ENCODE measurements at regions not wholly inside any gene's neighbourhood (a gene's known extent, or its start where the extent isn't known, plus 50 kb on each side); places are given as distances from the start of the nearest gene placed in this dataset.
"Not testable (repeated sequence)": the region's sequence is repeated elsewhere in the genome, so short reads cannot be mapped to it uniquely, and the experiment has no call there.

DNA sequence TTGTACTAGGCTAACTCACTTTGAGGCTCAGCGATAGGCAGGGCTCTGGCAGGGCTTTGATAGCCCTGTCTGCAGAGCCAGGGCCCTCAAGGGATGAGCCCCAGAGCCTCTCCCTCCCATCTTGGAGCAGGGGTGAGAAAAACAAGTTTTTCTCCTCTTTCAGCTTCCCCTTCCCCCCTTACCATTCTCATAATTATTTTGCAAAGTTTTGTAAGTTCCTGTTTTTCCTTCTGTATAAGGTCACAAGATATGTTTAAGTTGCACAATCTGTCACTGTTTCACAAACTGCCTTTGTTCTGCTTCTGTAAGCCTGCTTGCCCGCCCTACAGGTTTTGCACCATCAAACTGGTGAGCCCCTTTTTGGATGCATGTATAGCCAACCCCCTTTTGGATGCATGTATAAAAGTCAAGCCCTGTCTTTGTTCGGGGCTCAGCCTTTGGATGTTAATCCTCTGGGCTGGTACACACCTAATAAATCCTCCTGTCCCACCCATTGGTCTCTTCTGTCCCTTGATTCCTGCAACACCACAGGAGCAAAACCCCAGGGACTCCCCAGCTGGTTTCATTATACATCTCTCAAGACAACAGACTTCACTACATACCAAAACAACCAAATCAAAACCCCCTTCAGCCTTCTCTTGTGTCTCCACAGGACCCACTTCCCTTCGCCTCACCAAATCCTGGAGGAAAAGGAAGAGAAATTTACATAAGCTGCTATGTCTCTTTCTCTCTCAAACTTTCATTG is 52.5 kb upstream of the RESF1 start:
- no peak for DNase-seq

DNA sequence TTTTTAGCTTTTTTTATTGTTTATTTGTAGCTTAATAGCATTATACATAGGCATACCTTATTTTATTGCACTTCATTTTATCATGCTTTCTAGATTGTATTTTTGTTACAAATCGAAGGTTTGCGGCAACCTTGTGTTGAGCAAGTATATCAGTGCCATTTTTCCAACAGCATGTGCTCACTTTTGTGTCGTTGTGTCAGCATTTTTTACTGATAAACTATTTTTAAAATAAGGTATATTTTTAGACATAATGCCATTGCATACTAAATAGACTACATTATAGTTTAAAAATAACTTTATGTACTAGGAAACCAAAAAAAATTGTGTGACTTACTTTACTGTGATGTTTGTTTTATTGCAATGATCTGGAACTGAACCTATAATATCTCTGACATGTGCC is 56.2 kb upstream of the RESF1 start:
- no peak for DNase-seq

DNA sequence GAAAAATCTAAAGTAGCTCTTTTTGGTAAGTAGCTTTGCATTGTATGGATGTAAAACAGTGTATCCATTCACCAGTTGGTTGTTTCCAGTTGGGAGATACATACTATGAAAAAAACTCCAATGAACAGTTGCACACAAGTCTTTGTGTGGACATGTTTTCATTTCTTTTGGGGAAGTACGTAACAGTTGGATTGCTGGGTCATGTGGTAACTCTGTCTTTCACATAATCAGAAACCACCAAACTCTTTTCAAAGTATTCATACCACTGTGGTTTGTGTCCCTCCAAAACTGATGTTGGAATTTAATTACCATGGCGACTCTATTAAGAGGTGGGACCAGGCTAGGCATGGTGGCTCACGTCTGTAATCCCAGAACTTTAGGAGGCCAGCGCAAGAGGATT is 58.9 kb upstream of the RESF1 start:
- peak in 1 of 5 experiments; percentile 20 for DNase-seq

DNA sequence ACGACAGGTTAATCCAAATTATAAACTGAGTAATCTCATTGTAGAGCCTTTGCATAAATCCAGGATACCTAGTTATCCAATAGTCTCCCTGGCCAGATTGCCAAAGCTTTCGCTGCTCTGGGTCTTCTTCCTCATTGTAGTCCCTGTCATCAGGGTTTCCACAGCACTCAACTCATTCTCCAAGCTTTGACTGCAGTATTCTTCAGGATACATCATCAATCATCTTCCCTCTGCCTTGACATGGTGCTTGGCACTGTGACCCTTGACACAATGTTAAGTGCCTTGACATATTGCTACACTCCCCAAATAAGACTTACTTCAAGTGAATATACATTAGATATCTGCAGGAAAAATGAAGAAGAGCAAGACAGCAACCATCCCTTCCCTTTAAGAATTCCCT is 60.1 kb upstream of the RESF1 start:
- DNase-seq: no peak

DNA sequence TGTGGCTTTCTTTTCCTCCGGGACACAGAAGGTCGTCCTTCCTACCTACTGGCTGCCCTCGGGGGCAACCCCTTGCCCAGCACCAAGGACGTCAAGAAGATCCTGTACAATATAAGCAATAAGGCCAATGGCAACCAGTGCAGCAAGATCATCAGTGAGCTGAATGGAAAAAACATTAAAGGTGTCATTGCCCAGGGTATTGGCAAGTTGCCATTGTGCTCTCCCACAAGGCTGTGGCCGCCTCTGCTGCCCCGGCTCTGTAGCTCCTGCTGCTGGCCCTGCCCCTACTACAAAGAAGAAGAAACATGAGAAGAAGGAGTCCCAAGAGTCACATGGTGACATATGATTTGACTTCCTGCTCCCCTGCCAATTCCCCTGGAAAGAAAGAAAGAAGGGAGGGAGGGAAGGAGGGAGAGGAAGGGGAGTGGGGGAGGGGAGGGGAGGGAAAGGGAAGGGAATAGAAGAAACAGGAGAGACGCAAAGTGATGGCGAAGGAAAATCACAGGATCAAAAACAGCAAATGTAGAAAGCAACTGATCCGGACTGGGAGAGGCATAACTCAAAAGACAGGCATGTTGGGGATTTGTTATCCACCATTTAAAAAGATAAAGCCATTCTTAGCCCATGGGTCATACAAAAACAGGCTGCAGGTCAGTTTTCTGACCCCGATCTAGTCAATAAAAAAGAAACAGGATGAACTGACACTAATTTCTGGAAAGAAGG is 61.3 kb upstream of the RESF1 start:
- peak in 2 of 5 experiments; percentile 37 to 51 for DNase-seq

DNA sequence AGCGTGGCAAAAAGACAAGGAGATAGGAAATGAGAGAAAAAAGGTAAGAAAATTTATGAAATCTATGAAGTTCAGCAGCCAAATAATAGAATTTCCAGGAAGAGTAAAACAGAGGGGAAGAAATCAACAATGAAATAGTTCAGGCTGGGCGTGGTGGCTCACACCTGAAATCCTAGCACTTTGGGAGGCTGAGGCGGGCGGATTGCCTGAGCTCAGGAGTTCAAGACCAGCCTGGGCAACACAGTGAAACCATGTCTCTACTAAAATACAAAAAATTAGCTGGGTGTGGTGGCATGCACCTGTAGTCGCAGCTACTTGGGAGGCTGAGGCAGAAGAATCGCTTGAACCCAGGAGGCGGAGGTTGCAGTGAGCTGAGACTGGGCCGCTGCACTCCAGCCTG is 62.1 kb upstream of the RESF1 start:
- not testable (repeated sequence) for DNase-seq

DNA sequence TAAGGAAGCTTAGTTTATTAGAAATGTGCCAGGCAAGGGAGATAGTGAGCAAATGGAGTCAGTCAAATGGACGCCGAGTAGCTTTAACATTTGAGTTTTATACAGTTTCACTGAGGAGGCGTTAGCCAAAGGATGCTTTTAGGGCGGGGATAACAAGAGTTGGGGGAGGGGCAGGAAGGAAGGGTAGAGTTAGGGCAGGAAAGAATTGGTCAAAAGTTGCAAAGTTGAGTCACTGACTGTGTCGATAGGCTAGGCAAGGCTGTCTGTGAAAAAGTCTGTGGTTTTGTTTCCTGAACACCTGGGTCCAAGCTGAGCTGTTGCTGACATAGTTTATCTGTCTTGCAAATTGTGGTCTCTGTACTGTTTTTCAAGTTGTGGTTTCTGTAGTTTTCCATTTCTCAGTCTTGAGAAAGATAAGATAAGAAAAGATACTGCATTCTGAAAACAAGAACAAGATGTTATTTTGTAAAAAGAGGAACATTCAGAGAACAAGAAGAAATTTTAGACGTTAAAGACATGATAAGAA is 62.6 kb upstream of the RESF1 start:
- peak; percentile 10 to 100 (median 73) for DNase-seq

DNA sequence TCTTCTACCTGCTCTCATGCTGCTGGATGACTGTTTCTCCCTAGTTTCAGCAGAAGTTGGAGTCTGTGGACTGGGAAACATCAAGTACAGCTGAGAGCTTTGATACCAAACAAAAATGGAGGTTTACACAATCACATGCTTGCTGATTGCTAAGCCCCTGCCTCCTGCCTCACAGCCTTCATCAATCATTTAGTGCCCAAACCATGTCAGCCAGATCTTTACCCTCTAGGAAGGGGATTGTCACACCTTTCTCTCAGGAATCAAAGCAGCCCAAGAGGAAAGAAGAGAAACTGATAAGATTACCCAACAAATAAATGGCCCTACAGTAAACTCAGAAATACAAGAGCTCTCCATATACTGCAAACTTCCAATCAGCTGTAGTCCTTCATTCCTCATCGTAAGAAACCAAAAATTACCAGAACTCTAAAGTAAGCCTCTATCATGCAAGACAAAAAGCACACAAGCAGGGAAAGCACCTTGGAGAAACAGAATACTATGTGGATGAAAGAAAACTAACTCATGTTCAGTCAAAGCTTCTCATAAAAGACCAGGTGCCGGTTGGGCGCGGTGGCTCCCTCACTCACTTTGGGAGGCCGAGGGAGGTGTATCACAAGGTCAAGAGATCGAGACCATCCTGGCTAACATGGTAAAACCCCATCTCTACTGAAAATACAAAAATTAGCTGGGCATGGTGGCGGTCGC is 63.6 kb upstream of the RESF1 start:
- no peak for DNase-seq

DNA sequence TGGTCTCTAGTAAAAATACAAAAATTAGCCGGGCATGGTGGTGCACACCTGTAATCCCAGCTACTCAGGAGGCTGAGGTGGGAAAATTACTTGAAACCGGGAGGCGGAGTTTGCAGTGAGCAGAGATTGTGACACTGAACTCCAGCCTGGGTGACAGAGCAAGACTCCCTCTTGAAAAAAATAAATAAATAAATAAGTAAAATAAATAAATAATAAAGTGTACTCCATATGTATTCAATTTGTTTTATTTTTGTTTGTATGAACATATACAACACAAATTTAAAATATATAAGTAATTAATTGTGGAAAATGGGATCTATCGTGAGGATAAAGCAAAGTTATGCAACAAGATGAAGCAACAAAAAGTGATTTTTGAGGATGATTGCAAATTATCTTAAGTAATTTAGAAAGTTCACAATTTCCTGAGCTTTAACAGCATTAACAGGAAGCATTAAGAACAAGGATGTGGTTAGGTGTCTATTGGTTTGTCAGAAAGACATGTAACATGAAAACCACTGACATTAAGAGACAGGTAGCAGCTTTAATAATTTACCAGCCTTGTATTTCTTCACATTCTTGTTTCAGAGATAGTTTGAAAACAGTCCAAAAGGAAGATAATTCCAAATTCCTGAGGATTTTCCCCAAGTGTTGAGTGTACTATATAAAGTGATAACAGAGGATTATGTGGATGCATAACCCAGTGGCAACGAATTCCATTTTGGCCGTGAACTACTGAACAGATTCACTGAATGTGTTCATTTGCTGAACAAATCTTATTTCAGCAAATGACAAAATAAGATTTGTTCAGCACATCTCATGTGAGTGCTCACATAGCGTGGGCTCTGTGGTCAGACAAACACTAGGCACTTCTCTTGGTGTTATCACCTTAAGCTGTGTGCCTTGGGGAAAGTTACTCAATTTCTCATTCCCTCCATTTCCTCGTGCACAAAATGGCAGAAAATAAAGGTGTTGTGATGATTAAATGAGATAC is 68.6 kb upstream of the RESF1 start:
- peak in 2 of 5 experiments; percentile 60 to 88 for DNase-seq

DNA sequence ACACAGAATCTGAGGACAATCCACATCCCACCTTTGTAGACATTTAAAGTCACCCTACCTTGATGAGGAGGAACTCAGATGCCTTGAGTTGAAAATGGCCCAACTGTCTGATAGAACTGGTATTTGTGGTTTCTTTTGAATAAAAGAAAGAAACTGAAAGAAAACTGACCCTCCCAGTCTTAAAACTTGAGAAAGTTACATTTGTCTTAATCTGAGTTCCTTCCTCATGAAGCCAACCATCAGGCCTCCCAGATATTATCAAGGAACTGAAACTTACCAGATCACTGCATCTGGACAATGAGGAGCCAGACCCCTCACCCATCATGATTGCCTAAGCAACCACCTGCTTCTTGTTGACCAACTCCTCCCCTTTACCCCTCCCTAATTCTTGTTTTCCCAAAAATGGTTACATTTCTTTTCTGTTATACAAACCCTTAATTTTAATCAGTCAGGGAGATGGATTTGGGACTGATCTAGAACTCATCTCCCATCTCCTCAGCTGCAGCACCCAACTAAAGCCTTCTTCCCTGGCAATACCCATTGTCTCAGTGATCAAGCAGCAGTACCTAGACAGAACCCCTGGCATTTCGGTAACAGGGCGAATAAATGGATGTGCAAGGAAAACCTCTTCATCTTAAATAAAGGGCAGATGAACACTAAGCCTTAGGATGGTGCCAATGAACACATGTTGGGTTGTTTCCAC is 72.0 kb upstream of the RESF1 start:
- no peak for DNase-seq

DNA sequence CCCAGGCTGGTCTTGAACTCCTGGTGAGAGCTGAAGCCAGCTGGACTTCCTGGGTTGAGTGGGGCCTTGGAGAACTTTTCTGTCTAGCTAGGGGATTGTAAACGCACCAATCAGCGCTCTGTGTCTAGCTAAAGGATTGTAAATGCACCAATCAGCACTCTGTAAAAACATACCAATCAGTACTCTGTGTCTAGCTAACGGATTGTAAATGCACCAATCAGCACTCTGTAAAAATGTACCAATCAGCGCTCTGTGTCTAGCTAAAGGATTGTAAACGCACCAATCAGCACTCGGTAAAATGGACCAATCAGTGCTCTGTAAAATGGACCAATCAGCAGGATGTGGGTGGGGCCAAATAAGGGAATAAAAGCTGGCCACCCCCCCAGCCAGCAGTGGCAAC is 76.5 kb upstream of the RESF1 start:
- DNase-seq: not testable (repeated sequence)

DNA sequence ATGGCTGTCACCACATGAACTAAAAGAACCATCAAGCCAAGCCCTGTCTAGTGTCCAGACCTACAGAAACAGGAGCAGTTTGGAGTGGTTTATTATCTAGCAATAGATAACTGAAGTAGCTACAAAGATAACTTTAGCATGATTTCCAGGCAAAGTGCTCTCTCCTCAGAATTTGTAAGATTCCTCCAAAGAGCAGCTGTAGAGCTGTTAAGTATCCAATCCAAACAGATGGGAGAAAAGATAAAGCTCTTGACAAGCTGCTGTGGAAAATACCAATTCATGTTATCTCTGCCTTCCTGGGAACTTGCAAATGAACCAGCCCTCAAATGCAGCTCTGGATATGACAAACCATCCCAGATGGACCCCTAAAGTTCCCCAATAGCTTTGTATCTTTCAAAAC is 78.9 kb upstream of the RESF1 start:
- no peak for DNase-seq

DNA sequence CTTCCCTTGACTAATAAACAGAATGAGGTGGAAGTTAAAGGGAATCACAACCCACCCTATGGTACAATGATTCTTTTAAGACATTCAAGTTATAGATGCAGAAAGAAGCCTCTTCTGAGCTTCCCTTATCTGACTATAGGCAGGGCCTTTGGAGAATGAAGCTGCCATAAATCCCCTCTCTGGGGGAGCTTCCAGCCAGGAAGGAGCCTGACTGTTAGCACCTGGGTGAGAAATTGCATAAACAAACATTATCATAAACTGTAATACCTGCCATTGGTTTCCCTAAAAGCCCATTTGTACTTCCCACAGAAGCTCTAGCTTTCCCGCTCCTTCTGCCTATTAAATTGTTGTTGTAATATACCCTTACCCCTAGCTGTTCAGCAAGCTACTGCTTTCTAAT is 81.3 kb upstream of the RESF1 start:
- no peak for DNase-seq

DNA sequence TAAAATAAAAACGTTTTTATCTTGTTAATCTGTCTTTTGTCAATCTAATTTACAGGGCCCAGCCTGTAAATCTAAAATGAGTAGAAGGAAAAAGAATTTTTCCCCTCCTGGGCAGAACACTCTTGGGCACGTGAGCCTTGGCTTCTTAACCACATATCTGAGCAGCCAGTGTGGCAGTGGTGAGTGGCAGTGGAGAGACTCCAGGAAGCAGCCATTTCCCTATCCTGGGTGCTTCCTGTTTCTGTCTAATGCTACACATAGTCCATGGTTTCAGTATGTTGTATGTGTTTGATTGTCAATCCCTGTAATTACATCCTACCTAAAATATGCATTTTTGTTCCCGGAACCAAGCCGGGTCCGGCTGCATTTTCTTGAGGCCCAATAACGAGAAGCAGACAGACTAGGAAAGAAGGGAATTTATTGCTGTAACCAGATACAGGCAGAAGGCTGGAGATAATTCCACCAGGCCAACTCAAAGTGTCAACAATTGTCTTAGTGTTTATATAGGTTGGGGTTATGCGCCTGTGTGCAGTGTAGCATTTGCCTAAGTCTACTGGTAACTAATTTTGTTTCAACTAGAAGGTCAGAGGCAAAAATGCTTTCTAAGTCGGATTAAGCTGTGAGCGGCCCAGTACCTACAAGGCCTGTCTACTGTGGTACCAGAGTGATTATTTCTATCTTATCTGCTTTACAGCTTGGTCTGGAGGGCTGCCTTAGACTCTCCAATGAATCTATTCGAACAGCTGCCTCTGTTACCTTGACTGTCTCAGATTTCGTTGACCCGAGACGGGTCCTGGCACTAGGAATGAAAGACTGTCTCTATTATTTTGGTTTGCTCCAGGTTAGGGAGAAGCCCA is 82.4 kb upstream of the RESF1 start:
- DNase-seq: no peak

DNA sequence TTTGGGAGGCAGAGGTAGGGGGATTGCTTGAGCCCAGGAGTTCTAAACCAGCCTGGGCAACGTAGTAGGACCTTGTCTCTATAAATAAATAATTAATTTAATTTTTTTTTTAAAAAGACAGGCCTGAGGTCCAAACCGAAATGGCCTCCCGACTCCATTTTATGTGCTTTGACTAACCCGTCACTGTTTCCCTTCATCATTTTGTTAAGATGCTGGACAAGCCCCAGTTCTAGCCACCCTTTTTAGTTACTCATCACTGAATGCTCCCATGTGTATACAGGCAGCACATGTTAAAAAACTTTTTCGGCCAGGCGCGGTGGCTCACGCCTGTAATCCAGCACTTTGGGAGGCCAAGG is 83.6 kb upstream of the RESF1 start:
- no peak for DNase-seq

DNA sequence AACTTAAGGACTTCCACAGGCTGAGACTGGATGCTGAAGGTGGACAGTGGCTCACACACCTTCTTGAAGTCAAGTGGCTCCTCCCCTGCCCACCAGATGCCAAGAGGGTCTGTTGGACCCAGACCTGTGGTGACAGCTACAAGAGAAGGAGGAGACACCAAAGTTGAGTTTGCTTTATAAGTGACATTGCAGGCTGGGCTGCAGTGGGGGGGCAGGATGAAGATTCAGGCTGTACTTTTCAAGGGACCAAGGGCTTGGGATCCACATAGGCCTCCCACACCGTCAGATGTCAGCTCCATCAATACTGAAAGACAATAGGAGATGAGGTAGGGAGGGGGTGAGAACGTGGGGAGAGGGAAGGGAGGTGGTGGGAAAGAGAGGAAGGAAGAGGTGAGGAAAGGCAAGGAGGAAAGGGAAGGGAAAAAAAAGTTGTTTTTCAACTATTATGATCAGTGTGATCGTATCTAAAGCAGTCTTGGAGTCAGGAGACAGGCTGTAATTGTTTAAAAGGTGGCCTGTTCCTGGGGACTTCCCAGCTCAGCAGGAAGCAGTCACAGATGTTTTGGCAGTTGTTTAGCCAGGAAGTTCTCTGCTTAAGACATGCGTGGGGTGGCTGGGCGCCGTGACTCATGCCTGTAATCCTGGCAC is 84.1 kb upstream of the RESF1 start:
- DNase-seq: peak; percentile 23 to 81 (median 56)

DNA sequence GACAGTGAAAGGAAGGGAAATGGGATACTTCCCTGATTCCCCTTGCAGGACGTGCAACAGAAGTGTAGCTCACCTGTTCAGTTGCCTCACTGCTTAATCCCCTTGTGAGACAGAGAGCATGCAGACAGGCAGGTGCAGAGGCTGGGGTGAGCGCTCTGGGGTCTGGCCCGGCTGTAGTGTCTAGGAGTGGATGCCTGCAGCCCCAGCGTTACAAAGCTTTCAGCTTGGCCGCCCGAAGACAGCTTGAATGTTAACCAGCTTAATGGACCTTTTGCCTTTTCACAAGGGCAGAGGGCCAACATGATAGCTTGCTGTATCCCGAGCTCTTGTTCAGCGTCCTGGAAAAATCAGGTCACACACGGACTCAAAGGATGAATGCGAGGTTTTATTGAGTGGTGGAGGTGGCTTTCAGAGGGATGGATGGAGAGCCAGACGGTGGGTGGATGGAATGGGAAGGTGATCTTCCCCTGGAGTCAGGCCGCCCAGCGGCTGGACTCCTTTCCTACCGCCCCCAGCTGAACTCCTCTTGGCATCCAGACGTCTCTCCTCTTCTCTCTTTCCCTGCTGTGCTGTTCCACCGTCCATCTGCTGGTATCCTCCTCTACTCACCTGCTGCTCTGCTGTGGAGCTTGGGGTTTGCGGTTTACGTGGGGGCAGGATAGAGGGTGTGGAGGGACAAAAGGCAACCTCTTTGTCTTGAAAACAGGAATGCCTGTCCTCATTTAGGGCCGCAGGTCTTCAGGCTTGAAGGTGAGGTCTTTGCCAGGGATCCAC is 86.2 kb upstream of the RESF1 start:
- DNase-seq: no peak

DNA sequence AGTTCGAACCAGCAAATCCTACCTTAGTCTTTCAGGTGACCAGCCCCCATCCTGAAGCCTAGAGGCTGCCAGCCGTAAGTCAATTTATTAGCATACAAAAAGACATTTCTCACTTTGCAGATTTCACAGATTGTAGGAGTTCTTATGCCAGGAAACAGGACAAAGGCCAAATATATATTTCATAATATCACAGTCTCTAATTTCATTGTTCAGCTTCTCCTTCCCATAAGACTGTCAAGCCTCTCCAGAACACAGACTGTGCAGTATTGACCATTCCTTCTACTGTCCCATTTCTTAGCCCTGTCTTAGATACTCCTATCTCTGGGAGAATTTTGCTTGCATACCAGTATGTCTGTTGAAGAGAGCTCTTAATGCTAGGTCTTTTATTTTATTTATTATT is 89.2 kb upstream of the RESF1 start:
- no peak for DNase-seq

DNA sequence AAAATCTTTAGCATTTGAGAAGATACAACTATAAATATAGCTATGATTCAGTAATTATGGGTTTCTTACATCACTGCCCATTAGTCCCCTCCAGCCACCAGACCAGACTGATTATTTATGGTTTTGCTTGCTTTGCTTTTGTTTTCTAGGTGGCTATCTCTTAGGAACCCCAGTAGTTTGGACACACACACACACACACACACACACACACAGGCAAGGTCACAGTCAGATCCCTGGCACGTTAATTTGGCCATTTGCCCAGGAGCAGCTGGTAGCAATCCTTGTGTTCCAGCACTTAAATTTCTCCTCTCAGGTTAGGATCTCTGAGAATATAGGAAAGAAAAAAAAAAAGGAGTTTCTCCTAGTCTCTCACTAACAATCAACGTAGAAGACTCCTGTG is 90.2 kb upstream of the RESF1 start:
- no peak for DNase-seq

Data from T-helper 2 cell (primary cell).